ENCODE measurements at regions not wholly inside any gene's neighbourhood (a gene's known extent, or its start where the extent isn't known, plus 50 kb on each side); places are given as distances from the start of the nearest gene placed in this dataset.
"Not testable (repeated sequence)": the region's sequence is repeated elsewhere in the genome, so short reads cannot be mapped to it uniquely, and the experiment has no call there.

- Histone ChIP-seq H3K4me3 (no peak overlapping the region), H3K36me3 (no peaks in the 10 kb centered on the region), H3K27ac (no peak overlapping the region), H3K9me3 (peaks cover 0 to 33% (median 21%) of the 10 kb centered on the region in 4 donors), H3K4me1 (no peaks in the 10 kb centered on the region), H3K27me3 (no peaks in the 10 kb centered on the region)
- WGBS, 5 donors: 78 to 94% (median 85%) methylated on average over 2 of the region's 2 CpGs
- DNase-seq: no peak
- intact Hi-C loops (cut with DNase I; ENCODE audit: low total_unique reads): no loop called here
- TF ChIP-seq CTCF (IDR thresholded peaks at IDR 0.05) (no peak), POLR2AphosphoS5 (IDR thresholded peaks at IDR 0.05) (no peak), POLR2A (IDR thresholded peaks at IDR 0.05) (no peak), EP300 (IDR thresholded peaks at IDR 0.05) (no peak)
Measured at GRCh38 chr6:76495909-76496308, 423.4 kb upstream of the IMPG1 start.

GRCh38 chr6:76491376-76491775 lies 418.9 kb upstream of the IMPG1 start:
- 55 to 90% (median 83%) methylated on average over 3 of the region's 3 CpGs for WGBS, 5 donors
- H3K36me3 ChIP-seq; DNase-seq; H3K27ac ChIP-seq; intact Hi-C loops (cut with DNase I; ENCODE audit: low total_unique reads); H3K4me1 ChIP-seq; H3K27me3 ChIP-seq; H3K4me3 ChIP-seq: not testable (repeated sequence)
- H3K9me3 ChIP-seq: peaks cover 0 to 29% (median 21%) of the 10 kb centered on the region in 4 donors

GRCh38 chr6:76490456-76490855 lies 418.0 kb upstream of the IMPG1 start:
- DNase-seq: peak in 1 of 2 donors; percentile 5
- Histone ChIP-seq H3K27ac (no peak overlapping the region), H3K4me1 (no peaks in the 10 kb centered on the region), H3K4me3 (no peak overlapping the region), H3K27me3 (no peaks in the 10 kb centered on the region), H3K9me3 (peaks cover 0 to 19% (median 13%) of the 10 kb centered on the region in 4 donors), H3K36me3 (no peaks in the 10 kb centered on the region)
- intact Hi-C loops (cut with DNase I; ENCODE audit: low total_unique reads): no loop called here
- no peak for TF ChIP-seq CTCF (IDR thresholded peaks at IDR 0.05)

GRCh38 chr6:76481101-76481500 lies 408.6 kb upstream of the IMPG1 start:
- Histone ChIP-seq H3K4me1 (no peaks in the 10 kb centered on the region), H3K27me3 (no peaks in the 10 kb centered on the region), H3K27ac (no peak overlapping the region), H3K4me3 (no peak overlapping the region), H3K9me3 (peaks cover 0 to 27% (median 9%) of the 10 kb centered on the region in 4 donors), H3K36me3 (no peaks in the 10 kb centered on the region)
- DNase-seq: peak in 1 of 2 donors; percentile 12
- TF ChIP-seq EP300 (IDR thresholded peaks at IDR 0.05): no peak
- WGBS, 5 donors: 9 to 37% (median 24%) methylated on average over 3 of the region's 3 CpGs
- intact Hi-C loops (cut with DNase I; ENCODE audit: low total_unique reads): no loop called here

GRCh38 chr6:76472858-76473257 lies 400.4 kb upstream of the IMPG1 start:
- intact Hi-C loops (cut with DNase I; ENCODE audit: low total_unique reads): no loop called here
- no peaks in the 10 kb centered on the region for H3K36me3 ChIP-seq
- H3K4me1 ChIP-seq: no peaks in the 10 kb centered on the region
- H3K27ac ChIP-seq: no peak overlapping the region
- 72 to 86% (median 81%) methylated on average over 2 of the region's 2 CpGs for WGBS, 5 donors
- no peak for TF ChIP-seq POLR2A (IDR thresholded peaks at IDR 0.05)
- TF ChIP-seq CTCF (IDR thresholded peaks at IDR 0.05): no peak
- no peak for TF ChIP-seq POLR2AphosphoS5 (IDR thresholded peaks at IDR 0.05)
- no peak for TF ChIP-seq EP300 (IDR thresholded peaks at IDR 0.05)
- no peaks in the 10 kb centered on the region for H3K27me3 ChIP-seq
- H3K9me3 ChIP-seq: peaks cover 0 to 10% (median 7%) of the 10 kb centered on the region in 4 donors
- H3K4me3 ChIP-seq: no peak overlapping the region
- no peak for DNase-seq

- H3K36me3 ChIP-seq: no peaks in the 10 kb centered on the region
- H3K27ac ChIP-seq: no peak overlapping the region
- no peaks in the 10 kb centered on the region for H3K4me1 ChIP-seq
- no peak for DNase-seq
- H3K9me3 ChIP-seq: no peaks in the 10 kb centered on the region
- intact Hi-C loops (cut with DNase I; ENCODE audit: low total_unique reads): no loop called here
- TF ChIP-seq POLR2A (IDR thresholded peaks at IDR 0.05) (no peak), CTCF (IDR thresholded peaks at IDR 0.05) (no peak), EP300 (IDR thresholded peaks at IDR 0.05) (no peak), POLR2AphosphoS5 (IDR thresholded peaks at IDR 0.05) (no peak)
- WGBS, 5 donors: 78 to 85% (median 79%) methylated on average over 4 of the region's 4 CpGs
- no peak overlapping the region for H3K4me3 ChIP-seq
- no peaks in the 10 kb centered on the region for H3K27me3 ChIP-seq
Measured at GRCh38 chr6:76466286-76466685, 393.8 kb upstream of the IMPG1 start.
